Right hindlimb (tissue), 1 donor: ENCODE measurements at regions not wholly inside any gene's neighbourhood (a gene's known extent, or its start where the extent isn't known, plus 50 kb on each side); places are given as distances from the start of the nearest gene placed in this dataset.
A peak's percentile ranks its signal among the peaks of the same experiment; 100 is the strongest.
"Not testable (repeated sequence)": the region's sequence is repeated elsewhere in the genome, so short reads cannot be mapped to it uniquely, and the experiment has no call there.

Experiments used
- DNase-seq: peaks from one replicate; pipeline ENCODE4 v3.0.0-alpha.2; 2018

GRCh38 chr6:26267083-26267589, 97.9 kb upstream of the BTN3A2 start:
- DNase-seq, result no peak

- no peak for DNase-seq
Observed at GRCh38 chr6:26268659-26269402, 96.2 kb upstream of the BTN3A2 start.

- DNase-seq, result no peak
Observed at GRCh38 chr6:26269531-26270485, 95.2 kb upstream of the BTN3A2 start.

- DNase-seq, result no peak
Observed at GRCh38 chr6:26270486-26270861, 94.5 kb upstream of the BTN3A2 start.

- peak; percentile 86 for DNase-seq
Observed at GRCh38 chr6:26270903-26271667, 93.9 kb upstream of the BTN3A2 start.

- DNase-seq, result no peak
Observed at GRCh38 chr6:26271668-26272024, 93.4 kb upstream of the BTN3A2 start.

GRCh38 chr6:26272171-26272637, 92.8 kb upstream of the BTN3A2 start:
- DNase-seq, result peak; percentile 67

GRCh38 chr6:26273673-26274588, 91.1 kb upstream of the BTN3A2 start:
- peak; percentile 25 for DNase-seq

- DNase-seq, result no peak
Observed at GRCh38 chr6:26275663-26276062, 89.3 kb upstream of the BTN3A2 start.

- no peak for DNase-seq
Observed at GRCh38 chr6:26276841-26277648, 88.0 kb upstream of the BTN3A2 start.

GRCh38 chr6:26278536-26278935, 86.5 kb upstream of the BTN3A2 start:
- DNase-seq, result no peak

GRCh38 chr6:26279371-26279770, 85.6 kb upstream of the BTN3A2 start:
- DNase-seq, result not testable (repeated sequence)

- DNase-seq, result no peak
Observed at GRCh38 chr6:26280407-26280806, 84.6 kb upstream of the BTN3A2 start.

GRCh38 chr6:26284537-26285142, 80.4 kb upstream of the BTN3A2 start:
- peak; percentile 78 for DNase-seq

GRCh38 chr6:26285143-26286134, 79.6 kb upstream of the BTN3A2 start:
- peak; percentile 98 for DNase-seq

- peak; percentile 83 for DNase-seq
Observed at GRCh38 chr6:26286168-26286877, 78.7 kb upstream of the BTN3A2 start.

GRCh38 chr6:26288155-26288554, 76.8 kb upstream of the BTN3A2 start:
- no peak for DNase-seq

- no peak for DNase-seq
Observed at GRCh38 chr6:26290941-26291340, 74.1 kb upstream of the BTN3A2 start.
